HTR-8/SVneo (cell line): ENCODE measurements at regions not wholly inside any gene's neighbourhood (a gene's known extent, or its start where the extent isn't known, plus 50 kb on each side); places are given as distances from the start of the nearest gene placed in this dataset.
A peak's percentile ranks its signal among the peaks of the same experiment; 100 is the strongest.

ENCODE experiments used
- DNase-seq: peaks from one replicate; pipeline ENCODE4 v3.0.0; 2011; ENCODE audit warnings: low spot score, mixed read lengths; ENCODE audit not compliant: insufficient read length
- FAIRE-seq: peaks from 2 replicates; lab custom pipeline; 2011; peaks lifted over from hg19 to GRCh38; lab: Jason Lieb, UNC

GRCh38 chr5:99109894-99110293 is 181.1 kb upstream of the CHD1 start:
- no peak for FAIRE-seq
- DNase-seq = no peak

GRCh38 chr5:99105216-99105615 is 176.4 kb upstream of the CHD1 start:
- DNase-seq (no peak), FAIRE-seq (no peak)

GRCh38 chr5:99104538-99105132 is 175.8 kb upstream of the CHD1 start:
- FAIRE-seq (no peak), DNase-seq (peak; percentile 31)

GRCh38 chr5:99102073-99102697 is 173.4 kb upstream of the CHD1 start:
- DNase-seq = no peak
- FAIRE-seq = no peak

- DNase-seq = no peak
- no peak for FAIRE-seq
Measured at GRCh38 chr5:99099691-99100090, 170.9 kb upstream of the CHD1 start.

GRCh38 chr5:99089822-99090549 is 161.2 kb upstream of the CHD1 start:
- DNase-seq (no peak), FAIRE-seq (no peak)

- DNase-seq = no peak
Measured at GRCh38 chr5:99088309-99088708, 159.5 kb upstream of the CHD1 start.

GRCh38 chr5:99083197-99083596 is 154.4 kb upstream of the CHD1 start:
- no peak for DNase-seq
- FAIRE-seq = no peak

More at GRCh38 chr5:99088309-99088708, 159.5 kb upstream of the CHD1 start:
- FAIRE-seq = no peak

GRCh38 chr5:99081711-99082110 is 152.9 kb upstream of the CHD1 start:
- FAIRE-seq = no peak

GRCh38 chr5:99076723-99077640 is 148.2 kb upstream of the CHD1 start:
- FAIRE-seq = no peak
- no peak for DNase-seq

More at GRCh38 chr5:99081711-99082110, 152.9 kb upstream of the CHD1 start:
- DNase-seq = no peak

- DNase-seq = no peak
- no peak for FAIRE-seq
Measured at GRCh38 chr5:99072846-99073245, 144.0 kb upstream of the CHD1 start.

GRCh38 chr5:99070822-99071221 is 142.0 kb upstream of the CHD1 start:
- DNase-seq (no peak), FAIRE-seq (no peak)

GRCh38 chr5:99070362-99070761 is 141.6 kb upstream of the CHD1 start:
- no peak for FAIRE-seq
- no peak for DNase-seq

- DNase-seq (no peak), FAIRE-seq (peak; percentile 68)
Measured at GRCh38 chr5:99068944-99069650, 140.3 kb upstream of the CHD1 start.

- DNase-seq (no peak), FAIRE-seq (no peak)
Measured at GRCh38 chr5:99063737-99064136, 134.9 kb upstream of the CHD1 start.

- FAIRE-seq (no peak), DNase-seq (no peak)
Measured at GRCh38 chr5:99061711-99062110, 132.9 kb upstream of the CHD1 start.

GRCh38 chr5:99061299-99061698 is 132.5 kb upstream of the CHD1 start:
- no peak for FAIRE-seq

GRCh38 chr5:99060306-99061261 is 131.8 kb upstream of the CHD1 start:
- FAIRE-seq = peak; percentile 9
- DNase-seq = peak; percentile 54

More at GRCh38 chr5:99061299-99061698, 132.5 kb upstream of the CHD1 start:
- no peak for DNase-seq

- FAIRE-seq (no peak), DNase-seq (no peak)
Measured at GRCh38 chr5:99059685-99060084, 130.9 kb upstream of the CHD1 start.
